Mesenteric fat pad (tissue), 1 donor: ENCODE measurements at regions not wholly inside any gene's neighbourhood (a gene's known extent, or its start where the extent isn't known, plus 50 kb on each side); places are given as distances from the start of the nearest gene placed in this dataset.

Experiments
- DNase-seq: peaks from one replicate; pipeline ENCODE4 v3.0.0-alpha.2; 2020; ENCODE audit warnings: low spot score
- donor health status: DM: yes; HTN: yes; CAD: no.

- no peak for DNase-seq
Observed at GRCh38 chr5:176711883-176712282, 64.6 kb downstream of the TSPAN17 start.

- no peak for DNase-seq
Observed at GRCh38 chr5:176712546-176713304, 65.4 kb downstream of the TSPAN17 start.

- DNase-seq: no peak
Observed at GRCh38 chr5:176713409-176713808, 66.1 kb downstream of the TSPAN17 start.

GRCh38 chr5:176714067-176714466 is 66.8 kb downstream of the TSPAN17 start:
- no peak for DNase-seq

- no peak for DNase-seq
Observed at GRCh38 chr5:176716320-176716719, 69.0 kb downstream of the TSPAN17 start.

- DNase-seq: no peak
Observed at GRCh38 chr5:176719113-176719739, 71.9 kb downstream of the TSPAN17 start.

- DNase-seq: no peak
Observed at GRCh38 chr5:176721509-176721908, 74.2 kb downstream of the TSPAN17 start.

- DNase-seq: no peak
Observed at GRCh38 chr5:176722757-176723156, 75.5 kb downstream of the TSPAN17 start.

- no peak for DNase-seq
Observed at GRCh38 chr5:176723440-176723839, 76.2 kb downstream of the TSPAN17 start.

GRCh38 chr5:176724472-176724871 is 77.2 kb downstream of the TSPAN17 start:
- DNase-seq: no peak

- no peak for DNase-seq
Observed at GRCh38 chr5:176725521-176726280, 78.4 kb downstream of the TSPAN17 start.

GRCh38 chr5:176726746-176727527 is 79.7 kb downstream of the TSPAN17 start:
- no peak for DNase-seq

GRCh38 chr5:176727528-176727900 is 80.2 kb downstream of the TSPAN17 start:
- no peak for DNase-seq

- no peak for DNase-seq
Observed at GRCh38 chr5:176727983-176728675, 80.8 kb downstream of the TSPAN17 start.

- DNase-seq: no peak
Observed at GRCh38 chr5:176728831-176729251, 81.5 kb upstream of the UNC5A start.

- DNase-seq: no peak
Observed at GRCh38 chr5:176730815-176731475, 79.4 kb upstream of the UNC5A start.

- no peak for DNase-seq
Observed at GRCh38 chr5:176731506-176732160, 78.7 kb upstream of the UNC5A start.

GRCh38 chr5:176732306-176732705 is 78.1 kb upstream of the UNC5A start:
- no peak for DNase-seq

GRCh38 chr5:176732736-176733405 is 77.5 kb upstream of the UNC5A start:
- DNase-seq: peak; percentile 83
